ENCODE measurements at regions not wholly inside any gene's neighbourhood (a gene's known extent, or its start where the extent isn't known, plus 50 kb on each side); places are given as distances from the start of the nearest gene placed in this dataset.

- Histone ChIP-seq H3K4me1 (ENCODE audit: insufficient read depth, low read length) (no peaks in the 10 kb centered on the region), H3K4me3 (ENCODE audit: low read length) (no peak overlapping the region), H3K9ac (ENCODE audit: low read depth, low read length) (no peak overlapping the region), H3K27me3 (ENCODE audit: insufficient read depth, low read length) (no peaks in the 10 kb centered on the region), H3K36me3 (ENCODE audit: insufficient read depth, low read depth, low read length) (no peaks in the 10 kb centered on the region), H3K27ac (ENCODE audit: low read length) (no peak overlapping the region), H3K9me3 (ENCODE audit: insufficient read depth, low read depth, low read length) (no peaks in the 10 kb centered on the region)
Observed at GRCh38 chr12:131487388-131488124, 223.3 kb upstream of the SFSWAP start.

GRCh38 chr12:131489718-131490117 lies 221.2 kb upstream of the SFSWAP start:
- H3K4me3 ChIP-seq (ENCODE audit: low read length): no peak overlapping the region
- no peaks in the 10 kb centered on the region for H3K27me3 ChIP-seq (ENCODE audit: insufficient read depth, low read length)
- H3K36me3 ChIP-seq (ENCODE audit: insufficient read depth, low read depth, low read length): no peaks in the 10 kb centered on the region
- no peak overlapping the region for H3K9ac ChIP-seq (ENCODE audit: low read depth, low read length)
- H3K27ac ChIP-seq (ENCODE audit: low read length): no peak overlapping the region
- no peaks in the 10 kb centered on the region for H3K9me3 ChIP-seq (ENCODE audit: insufficient read depth, low read depth, low read length)
- no peaks in the 10 kb centered on the region for H3K4me1 ChIP-seq (ENCODE audit: insufficient read depth, low read length)

GRCh38 chr12:131491155-131491554 lies 219.7 kb upstream of the SFSWAP start:
- no peaks in the 10 kb centered on the region for H3K9me3 ChIP-seq (ENCODE audit: insufficient read depth, low read depth, low read length)
- no peaks in the 10 kb centered on the region for H3K4me1 ChIP-seq (ENCODE audit: insufficient read depth, low read length)
- no peak overlapping the region for H3K9ac ChIP-seq (ENCODE audit: low read depth, low read length)
- H3K27ac ChIP-seq (ENCODE audit: low read length): no peak overlapping the region
- H3K36me3 ChIP-seq (ENCODE audit: insufficient read depth, low read depth, low read length): no peaks in the 10 kb centered on the region
- no peak overlapping the region for H3K4me3 ChIP-seq (ENCODE audit: low read length)
- H3K27me3 ChIP-seq (ENCODE audit: insufficient read depth, low read length): no peaks in the 10 kb centered on the region

GRCh38 chr12:131491916-131492490 lies 218.9 kb upstream of the SFSWAP start:
- Histone ChIP-seq H3K9ac (ENCODE audit: low read depth, low read length) (no peak overlapping the region), H3K27ac (ENCODE audit: low read length) (no peak overlapping the region), H3K27me3 (ENCODE audit: insufficient read depth, low read length) (no peaks in the 10 kb centered on the region), H3K9me3 (ENCODE audit: insufficient read depth, low read depth, low read length) (no peaks in the 10 kb centered on the region), H3K4me3 (ENCODE audit: low read length) (no peak overlapping the region), H3K36me3 (ENCODE audit: insufficient read depth, low read depth, low read length) (no peaks in the 10 kb centered on the region), H3K4me1 (ENCODE audit: insufficient read depth, low read length) (no peaks in the 10 kb centered on the region)

GRCh38 chr12:131493068-131493826 lies 217.6 kb upstream of the SFSWAP start:
- Histone ChIP-seq H3K4me3 (ENCODE audit: low read length) (no peak overlapping the region), H3K9me3 (ENCODE audit: insufficient read depth, low read depth, low read length) (no peaks in the 10 kb centered on the region), H3K9ac (ENCODE audit: low read depth, low read length) (no peak overlapping the region), H3K27ac (ENCODE audit: low read length) (no peak overlapping the region), H3K27me3 (ENCODE audit: insufficient read depth, low read length) (no peaks in the 10 kb centered on the region), H3K36me3 (ENCODE audit: insufficient read depth, low read depth, low read length) (no peaks in the 10 kb centered on the region), H3K4me1 (ENCODE audit: insufficient read depth, low read length) (no peaks in the 10 kb centered on the region)

- H3K4me3 ChIP-seq (ENCODE audit: low read length): no peak overlapping the region
- no peaks in the 10 kb centered on the region for H3K36me3 ChIP-seq (ENCODE audit: insufficient read depth, low read depth, low read length)
- H3K27me3 ChIP-seq (ENCODE audit: insufficient read depth, low read length): no peaks in the 10 kb centered on the region
- no peak overlapping the region for H3K9ac ChIP-seq (ENCODE audit: low read depth, low read length)
- no peak overlapping the region for H3K27ac ChIP-seq (ENCODE audit: low read length)
- no peaks in the 10 kb centered on the region for H3K9me3 ChIP-seq (ENCODE audit: insufficient read depth, low read depth, low read length)
- H3K4me1 ChIP-seq (ENCODE audit: insufficient read depth, low read length): no peaks in the 10 kb centered on the region
Observed at GRCh38 chr12:131494216-131494615, 216.7 kb upstream of the SFSWAP start.

GRCh38 chr12:131494741-131495524 lies 216.0 kb upstream of the SFSWAP start:
- Histone ChIP-seq H3K9ac (ENCODE audit: low read depth, low read length) (no peak overlapping the region), H3K36me3 (ENCODE audit: insufficient read depth, low read depth, low read length) (no peaks in the 10 kb centered on the region), H3K27ac (ENCODE audit: low read length) (no peak overlapping the region), H3K4me3 (ENCODE audit: low read length) (no peak overlapping the region), H3K9me3 (ENCODE audit: insufficient read depth, low read depth, low read length) (no peaks in the 10 kb centered on the region), H3K27me3 (ENCODE audit: insufficient read depth, low read length) (no peaks in the 10 kb centered on the region), H3K4me1 (ENCODE audit: insufficient read depth, low read length) (no peaks in the 10 kb centered on the region)

- Histone ChIP-seq H3K27ac (ENCODE audit: low read length) (no peak overlapping the region), H3K4me1 (ENCODE audit: insufficient read depth, low read length) (no peaks in the 10 kb centered on the region), H3K36me3 (ENCODE audit: insufficient read depth, low read depth, low read length) (no peaks in the 10 kb centered on the region), H3K4me3 (ENCODE audit: low read length) (no peak overlapping the region), H3K27me3 (ENCODE audit: insufficient read depth, low read length) (no peaks in the 10 kb centered on the region), H3K9ac (ENCODE audit: low read depth, low read length) (no peak overlapping the region), H3K9me3 (ENCODE audit: insufficient read depth, low read depth, low read length) (no peaks in the 10 kb centered on the region)
Observed at GRCh38 chr12:131497966-131498365, 212.9 kb upstream of the SFSWAP start.

- H3K27ac ChIP-seq (ENCODE audit: low read length): no peak overlapping the region
- H3K4me1 ChIP-seq (ENCODE audit: insufficient read depth, low read length): no peaks in the 10 kb centered on the region
- no peak overlapping the region for H3K9ac ChIP-seq (ENCODE audit: low read depth, low read length)
- no peaks in the 10 kb centered on the region for H3K9me3 ChIP-seq (ENCODE audit: insufficient read depth, low read depth, low read length)
- no peaks in the 10 kb centered on the region for H3K27me3 ChIP-seq (ENCODE audit: insufficient read depth, low read length)
- no peak overlapping the region for H3K4me3 ChIP-seq (ENCODE audit: low read length)
- no peaks in the 10 kb centered on the region for H3K36me3 ChIP-seq (ENCODE audit: insufficient read depth, low read depth, low read length)
Observed at GRCh38 chr12:131499160-131499863, 211.6 kb upstream of the SFSWAP start.

GRCh38 chr12:131499864-131500190 lies 211.1 kb upstream of the SFSWAP start:
- Histone ChIP-seq H3K9me3 (ENCODE audit: insufficient read depth, low read depth, low read length) (no peaks in the 10 kb centered on the region), H3K27me3 (ENCODE audit: insufficient read depth, low read length) (no peaks in the 10 kb centered on the region), H3K4me3 (ENCODE audit: low read length) (no peak overlapping the region), H3K36me3 (ENCODE audit: insufficient read depth, low read depth, low read length) (no peaks in the 10 kb centered on the region), H3K9ac (ENCODE audit: low read depth, low read length) (no peak overlapping the region), H3K4me1 (ENCODE audit: insufficient read depth, low read length) (no peaks in the 10 kb centered on the region), H3K27ac (ENCODE audit: low read length) (no peak overlapping the region)

GRCh38 chr12:131500564-131500963 lies 210.3 kb upstream of the SFSWAP start:
- Histone ChIP-seq H3K9me3 (ENCODE audit: insufficient read depth, low read depth, low read length) (no peaks in the 10 kb centered on the region), H3K27ac (ENCODE audit: low read length) (no peak overlapping the region), H3K36me3 (ENCODE audit: insufficient read depth, low read depth, low read length) (no peaks in the 10 kb centered on the region), H3K27me3 (ENCODE audit: insufficient read depth, low read length) (no peaks in the 10 kb centered on the region), H3K4me3 (ENCODE audit: low read length) (no peak overlapping the region), H3K9ac (ENCODE audit: low read depth, low read length) (no peak overlapping the region), H3K4me1 (ENCODE audit: insufficient read depth, low read length) (no peaks in the 10 kb centered on the region)

Data from iPS-20b (cell line).